ENCODE measurements at regions not wholly inside any gene's neighbourhood (a gene's known extent, or its start where the extent isn't known, plus 50 kb on each side); places are given as distances from the start of the nearest gene placed in this dataset.
A peak's percentile ranks its signal among the peaks of the same experiment; 100 is the strongest.

DNA sequence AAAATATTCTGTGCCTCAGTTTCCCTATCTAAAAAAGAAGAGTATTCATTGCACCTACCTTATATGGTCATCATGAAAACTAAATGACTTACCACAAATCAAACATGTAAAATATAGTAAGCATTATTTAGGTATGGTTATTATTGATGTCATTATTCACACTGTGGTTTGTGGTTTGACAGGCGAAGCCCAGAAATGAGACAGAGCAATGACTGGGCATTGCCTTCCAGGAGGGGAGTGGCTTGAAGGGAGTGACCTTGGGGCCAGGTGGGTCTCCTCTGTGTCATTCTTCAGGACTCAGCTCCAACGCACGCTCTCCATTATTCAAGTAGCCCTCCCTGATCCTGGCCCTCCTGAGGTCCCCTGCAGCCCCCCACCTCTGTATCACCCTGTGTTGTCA is 133.7 kb downstream of the DMRTA2 start:
- no peak for DNase-seq

DNA sequence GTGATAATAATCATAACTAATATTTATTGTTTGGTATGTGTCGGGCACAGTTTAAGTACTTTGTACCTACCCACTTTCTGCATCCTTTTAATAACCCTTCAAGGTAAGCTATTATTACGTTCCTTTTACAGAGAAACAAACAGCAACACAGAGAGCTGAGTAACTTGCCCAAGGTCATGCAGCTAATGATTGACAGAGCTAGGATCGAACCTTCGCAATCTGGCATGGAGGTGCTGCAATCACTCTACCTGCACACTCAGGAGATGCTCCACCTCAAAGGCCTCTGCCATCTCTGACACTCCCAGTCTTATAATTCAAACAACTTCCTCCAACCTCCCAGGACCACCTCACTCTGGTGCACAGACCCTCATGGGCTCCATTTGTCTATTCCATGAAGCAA is 137.2 kb downstream of the DMRTA2 start:
- DNase-seq, result no peak

DNA sequence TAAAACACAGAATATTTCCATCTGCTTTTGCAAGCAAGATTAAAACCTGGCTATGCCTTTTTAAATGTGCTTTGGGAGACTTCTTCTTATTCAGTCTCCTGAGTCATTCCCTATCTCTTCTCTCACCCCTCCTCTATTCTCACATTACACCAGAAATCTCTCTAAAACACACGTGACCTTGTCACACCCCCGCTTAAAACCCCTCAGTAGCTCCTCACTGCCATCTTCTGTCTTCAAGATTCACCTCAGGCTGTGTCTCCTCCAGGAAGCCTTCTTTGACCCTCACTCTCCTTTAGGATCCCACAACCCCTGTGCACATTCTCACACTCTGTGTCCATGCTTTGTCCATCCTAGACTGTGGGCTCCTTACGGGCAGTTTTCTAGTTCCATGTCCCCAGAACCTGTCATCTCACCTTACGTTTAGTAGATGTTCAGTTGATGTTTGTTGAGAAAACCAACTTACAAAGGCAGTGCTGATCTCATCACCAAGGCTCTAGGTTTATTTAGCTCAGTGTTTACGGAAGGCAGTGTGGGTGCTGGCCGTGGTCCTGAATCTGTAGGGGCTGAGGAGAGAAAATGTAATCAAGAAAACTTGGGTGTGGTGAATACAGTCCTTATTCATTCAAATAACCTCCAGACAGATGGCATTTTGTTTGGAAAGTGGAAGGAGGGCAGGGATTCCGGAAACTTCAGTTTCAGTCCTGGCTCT is 143.5 kb downstream of the DMRTA2 start:
- no peak for DNase-seq

DNA sequence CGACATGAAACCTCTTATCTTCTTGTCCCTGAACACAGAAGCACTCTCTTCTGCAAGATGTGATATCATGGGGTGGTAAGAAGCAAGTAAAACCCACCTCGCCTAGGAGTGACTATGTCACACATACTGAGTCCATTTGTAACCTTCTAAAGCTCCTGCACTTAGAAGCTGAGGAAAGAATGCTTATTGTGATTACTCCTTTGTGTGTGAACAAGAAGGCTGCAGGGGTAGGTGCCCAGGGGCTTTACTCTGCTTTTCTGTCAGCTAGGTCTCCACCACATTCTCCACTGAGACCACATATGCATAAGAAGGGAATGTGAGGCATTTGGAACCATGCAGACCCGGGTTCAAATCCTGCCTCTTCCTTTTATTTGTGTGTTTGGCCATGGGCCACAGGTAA is 144.3 kb downstream of the DMRTA2 start:
- DNase-seq, result no peak

DNA sequence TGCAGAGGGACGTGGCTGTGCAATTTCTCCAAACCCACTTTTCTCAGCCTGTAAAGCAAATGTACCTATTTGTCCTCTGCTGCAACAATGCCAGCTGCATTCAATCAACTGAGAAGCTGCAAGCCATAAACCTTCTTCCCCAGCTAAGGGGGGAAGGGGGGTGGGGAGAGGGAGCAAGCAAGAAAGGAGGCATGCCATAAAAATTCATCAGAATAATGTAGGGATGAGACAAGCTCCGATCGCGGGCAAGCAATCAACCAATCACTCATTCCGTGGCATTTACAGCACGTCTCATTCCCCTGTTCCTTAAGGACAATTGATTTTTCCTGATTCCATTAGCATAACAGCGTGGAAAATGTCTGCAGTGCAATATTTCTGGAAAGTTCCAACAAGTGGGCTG is 144.8 kb downstream of the DMRTA2 start:
- no peak for DNase-seq

DNA sequence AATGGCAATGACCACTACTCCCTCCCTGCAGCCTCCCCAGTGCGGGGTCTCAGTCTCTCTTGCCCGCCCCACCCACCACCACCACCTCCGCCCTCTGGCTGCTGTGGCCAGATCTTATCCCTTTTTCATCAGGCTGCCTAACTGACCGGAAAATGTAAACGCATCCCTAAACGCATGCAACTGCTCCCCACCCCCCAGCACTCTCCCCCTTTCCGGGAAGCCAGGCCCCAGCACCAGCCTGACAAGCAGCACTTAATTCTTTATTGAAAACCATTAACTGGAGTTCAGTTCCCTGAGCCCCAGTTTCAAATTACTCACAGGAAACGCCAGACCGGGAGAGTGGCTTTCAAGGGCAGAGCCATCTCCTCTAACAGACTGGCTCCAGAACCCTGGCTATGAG is 147.7 kb downstream of the DMRTA2 start:
- DNase-seq, result no peak

DNA sequence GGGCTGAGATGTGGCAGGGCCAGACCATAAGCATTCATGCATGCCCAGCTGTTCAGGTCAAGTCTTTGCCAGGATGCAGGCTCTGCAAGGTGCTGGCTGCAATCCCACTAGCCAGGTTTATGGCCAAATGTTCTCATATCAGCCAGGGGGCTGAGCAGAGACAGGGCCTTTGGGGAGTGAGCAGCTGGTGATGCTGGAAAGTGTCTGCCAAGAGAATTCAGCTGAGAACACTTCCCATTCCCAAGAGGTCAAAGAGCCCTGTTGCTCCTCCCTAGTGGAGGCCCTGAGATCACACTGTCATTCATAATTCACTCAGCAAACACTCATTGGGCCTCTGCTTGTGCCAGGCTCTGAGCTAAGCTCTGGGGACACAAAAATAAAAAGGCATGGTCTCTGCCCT is 150.3 kb downstream of the DMRTA2 start:
- peak; percentile 93 for DNase-seq

DNA sequence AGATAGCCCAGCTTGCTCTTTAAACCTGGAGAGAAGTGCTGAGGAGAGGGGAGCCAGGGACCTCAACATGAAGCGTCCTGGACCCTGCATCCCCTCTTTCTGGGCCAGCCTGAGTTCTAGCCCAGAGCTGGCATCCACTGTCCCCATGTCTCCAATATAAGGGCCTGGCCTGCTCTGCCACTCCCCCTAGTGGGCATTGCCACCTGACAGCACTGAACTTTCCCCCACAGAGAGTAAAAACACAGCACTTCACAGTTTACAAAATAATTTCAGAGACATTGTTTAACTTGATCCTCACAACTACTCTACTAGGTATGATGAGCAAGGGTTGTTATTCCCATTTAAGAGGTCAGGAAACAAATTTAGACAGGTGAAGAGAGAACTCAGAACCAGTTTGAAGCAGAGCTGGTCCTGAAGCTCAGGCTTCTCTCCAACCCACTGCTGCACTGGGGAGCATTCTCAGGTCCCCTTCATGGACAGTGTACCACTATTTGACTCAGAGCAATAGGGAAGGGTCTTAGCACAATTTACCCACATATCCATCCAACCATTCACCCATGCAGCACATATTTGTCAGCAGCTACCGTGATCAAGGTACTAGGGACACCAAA is 151.2 kb downstream of the DMRTA2 start:
- DNase-seq, result no peak

DNA sequence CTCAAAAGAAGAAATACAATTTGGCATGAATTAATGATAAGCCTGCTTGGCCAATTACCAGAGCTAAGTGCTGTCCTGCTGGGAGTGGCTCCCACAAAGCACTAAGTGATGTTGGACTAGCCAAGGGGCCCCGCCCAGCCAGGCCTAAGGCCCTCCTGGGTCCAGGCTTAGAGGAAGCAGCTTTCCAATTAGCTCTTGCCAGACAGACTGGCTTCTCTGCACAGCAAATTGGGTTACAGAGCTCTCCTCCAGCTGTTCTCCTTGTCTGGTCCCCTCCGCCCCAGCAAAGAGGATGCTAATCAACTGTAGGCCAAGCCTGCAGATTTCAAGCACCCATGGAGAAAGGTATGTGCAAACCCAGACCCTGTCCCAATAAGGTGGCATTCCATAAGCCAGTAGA is 151.9 kb downstream of the DMRTA2 start:
- peak; percentile 38 for DNase-seq

DNA sequence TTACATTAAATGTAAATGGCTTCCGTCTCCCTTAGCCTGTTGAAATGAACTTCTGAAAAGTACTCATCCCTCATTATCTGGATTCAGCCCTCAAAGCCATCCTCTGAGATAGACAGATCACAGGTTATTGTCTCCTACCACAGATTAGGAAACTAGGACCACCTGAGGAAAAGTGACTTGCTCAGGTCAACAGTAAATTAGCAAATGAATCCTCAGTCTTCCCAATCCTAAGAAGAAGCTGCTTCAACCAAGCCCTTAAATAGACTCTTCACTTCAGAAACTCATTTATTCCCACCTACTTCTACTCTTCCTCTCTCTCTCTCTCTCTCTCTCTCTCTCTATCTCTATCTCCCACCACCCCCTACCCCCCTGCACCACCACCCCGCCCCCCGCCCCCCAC is 152.3 kb downstream of the DMRTA2 start:
- DNase-seq, result no peak

DNA sequence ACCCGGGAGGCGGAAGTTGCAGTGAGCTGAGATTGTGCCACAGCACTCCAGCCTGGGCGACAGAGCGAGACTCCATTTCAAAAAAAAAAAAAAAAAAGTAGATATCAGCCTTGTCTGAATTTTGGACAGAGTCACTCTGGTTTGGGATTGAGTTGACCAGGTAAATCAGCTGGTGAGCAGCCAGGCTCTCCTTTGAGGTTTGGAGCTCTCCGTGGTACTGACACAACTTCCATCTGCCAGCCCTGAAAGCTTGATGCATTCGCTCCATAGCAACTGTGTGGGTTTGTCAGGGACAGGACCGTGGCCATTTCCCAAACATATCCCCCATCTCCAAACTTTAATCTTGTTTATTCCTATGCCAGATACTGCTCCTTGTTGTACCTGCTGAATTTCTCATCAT is 155.2 kb downstream of the DMRTA2 start:
- no peak for DNase-seq

DNA sequence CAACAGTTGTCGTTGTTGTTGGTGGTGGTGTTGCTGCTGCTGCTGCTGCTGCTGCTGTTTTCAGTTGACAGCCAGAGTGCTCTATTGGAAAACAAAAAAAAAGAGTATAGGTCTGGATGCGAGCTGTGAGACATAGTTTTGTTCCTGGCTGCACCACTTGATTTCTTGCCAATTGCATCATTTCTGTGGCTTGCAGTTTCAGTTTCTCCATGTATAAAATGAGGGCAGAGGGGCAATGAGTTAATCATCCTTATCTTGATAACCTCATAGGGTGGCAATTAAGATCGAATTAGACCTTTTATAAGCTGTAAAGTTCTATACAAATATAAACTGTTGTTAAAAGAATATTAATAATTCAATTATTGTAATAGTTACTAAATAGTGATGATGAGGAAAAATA is 156.7 kb downstream of the DMRTA2 start:
- DNase-seq, result no peak

DNA sequence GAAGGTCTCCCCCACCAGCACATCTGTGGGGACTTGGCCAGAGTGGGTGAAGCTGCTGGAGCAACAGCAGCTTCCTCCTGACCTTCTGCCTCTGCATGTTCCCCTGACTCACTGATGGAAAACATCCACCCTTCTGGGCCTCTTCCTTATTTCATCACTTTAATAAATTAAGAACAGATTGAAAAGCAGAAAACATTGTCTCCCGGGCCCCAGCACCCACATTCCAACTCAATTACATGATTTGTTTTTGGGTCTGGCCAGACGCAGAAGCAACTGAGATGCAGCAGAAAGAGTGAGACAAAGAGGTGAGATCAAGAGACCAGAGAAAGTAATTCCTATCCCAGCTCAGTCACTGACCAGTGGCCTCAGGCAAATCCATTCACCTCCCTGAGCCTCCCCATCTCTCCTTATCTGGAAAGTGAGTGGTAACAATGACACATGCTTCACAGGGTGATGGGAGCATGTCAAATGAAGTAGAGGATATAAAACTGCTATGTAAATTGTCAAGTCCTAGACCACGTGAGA is 157.1 kb downstream of the ELAVL4 start:
- no peak for DNase-seq

DNA sequence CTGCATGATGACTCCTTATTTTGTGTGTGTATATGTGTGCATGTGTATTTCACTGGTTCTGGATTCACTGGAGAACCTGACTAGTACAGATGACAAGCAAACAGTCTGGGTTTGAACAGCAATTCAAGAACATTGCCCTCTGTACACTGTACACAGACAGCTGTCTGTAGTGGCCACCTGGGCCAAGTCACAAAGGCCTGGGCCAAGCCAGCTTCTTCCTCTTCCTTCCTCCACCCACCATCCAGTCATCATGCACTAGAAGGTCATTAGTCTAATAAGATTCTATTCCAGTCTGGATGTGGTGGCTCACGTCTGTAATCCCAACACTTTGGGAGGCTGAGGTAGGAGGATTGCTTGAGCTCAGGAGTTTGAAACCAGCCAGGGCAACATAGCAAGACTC is 155.9 kb downstream of the ELAVL4 start:
- DNase-seq, result no peak

DNA sequence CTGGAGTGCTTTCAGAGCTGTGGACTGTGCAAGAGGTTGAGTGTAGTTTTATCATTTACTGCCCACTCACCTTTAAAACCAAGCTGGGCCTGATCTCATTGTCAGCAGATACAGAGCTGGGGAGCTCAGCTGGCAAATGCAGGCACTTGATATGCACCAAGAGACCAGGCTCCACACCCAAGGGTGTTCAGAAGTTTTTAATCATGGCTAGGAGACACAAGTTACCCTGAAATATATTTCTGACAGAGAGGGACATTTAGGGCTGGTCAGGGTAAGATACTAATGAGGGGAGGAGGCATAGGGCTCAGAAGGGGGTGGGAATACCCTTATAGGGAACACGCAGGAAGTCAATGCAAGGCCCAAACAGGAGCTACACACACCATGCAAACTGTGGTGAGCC is 153.7 kb downstream of the ELAVL4 start:
- no peak for DNase-seq

DNA sequence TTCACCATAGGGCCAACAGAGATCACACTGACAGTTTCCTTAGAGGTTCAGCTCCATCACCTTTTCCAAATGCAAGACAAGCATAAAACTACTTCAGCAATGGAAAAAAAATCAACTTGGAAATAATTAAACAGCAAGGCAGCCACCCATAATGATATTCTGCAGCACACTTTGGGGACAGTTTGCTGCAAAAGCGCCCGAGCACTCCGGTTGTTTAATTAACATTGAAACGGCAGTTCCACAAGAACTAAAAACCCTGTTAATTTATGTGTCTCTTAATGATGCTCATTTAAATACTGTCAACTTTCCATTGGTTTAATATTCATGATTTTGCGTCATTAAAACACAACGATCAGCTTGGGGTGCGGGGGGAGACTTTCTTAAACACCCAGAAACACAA is 153.2 kb downstream of the ELAVL4 start:
- DNase-seq, result no peak

DNA sequence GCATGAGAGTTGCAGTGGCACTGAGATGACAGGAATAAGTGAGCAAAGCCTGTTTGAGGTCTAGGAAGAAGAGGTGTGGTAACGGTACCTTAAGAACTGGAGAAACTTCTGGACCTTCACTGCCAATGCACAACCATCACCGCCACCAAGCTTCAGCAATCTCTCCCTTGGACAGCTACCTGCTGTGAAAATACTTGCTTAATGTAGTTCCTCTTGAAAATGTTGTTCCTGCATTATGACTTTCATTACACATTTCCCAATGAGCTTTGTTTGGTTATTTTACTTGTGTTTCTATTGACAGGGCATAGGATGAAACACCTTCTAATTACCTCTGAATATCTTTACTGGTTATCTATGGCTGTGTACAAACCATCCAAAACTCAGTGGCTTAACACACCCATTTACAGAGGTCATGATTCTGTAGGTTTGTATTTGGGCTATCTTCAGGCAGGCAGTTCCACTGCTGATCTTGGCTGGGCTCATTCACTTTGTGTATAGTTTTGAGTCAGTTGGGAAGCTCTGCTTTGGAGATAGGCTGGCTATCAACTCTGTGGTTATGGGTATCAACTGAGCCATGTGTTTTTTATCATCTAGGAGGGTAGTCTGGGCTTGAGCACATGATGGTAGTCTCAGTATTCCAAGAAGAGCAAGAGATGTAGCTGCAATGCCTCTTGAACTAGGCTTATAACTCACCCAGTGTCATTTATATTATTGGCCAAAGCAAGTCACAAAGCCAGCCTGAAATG is 149.4 kb downstream of the ELAVL4 start:
- no peak for DNase-seq

DNA sequence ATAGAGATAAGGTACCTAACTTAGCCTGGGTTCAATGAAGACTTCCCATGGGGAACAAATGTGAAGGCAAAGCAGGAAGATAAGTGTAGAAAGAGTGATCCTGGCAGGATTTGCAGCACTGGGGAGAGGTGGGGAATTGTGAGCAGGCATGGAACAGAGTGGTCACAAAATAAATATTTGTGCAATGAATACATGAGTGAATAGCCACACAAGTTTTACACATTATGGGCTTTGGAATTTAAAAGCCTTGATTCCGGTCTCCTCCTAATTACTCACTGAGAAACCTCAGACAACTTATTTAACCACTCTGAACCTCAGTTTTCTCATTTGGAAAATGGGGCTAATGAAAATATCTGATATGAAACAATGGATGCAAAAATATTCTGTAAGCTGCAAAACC is 148.3 kb downstream of the ELAVL4 start:
- DNase-seq, result no peak
